Pancreas (tissue), 10 donors: ENCODE measurements at regions not wholly inside any gene's neighbourhood (a gene's known extent, or its start where the extent isn't known, plus 50 kb on each side); places are given as distances from the start of the nearest gene placed in this dataset.

Experiments
- ATAC-seq, 4 donors: fragments of 200-7000 bp; cut with Tn5 transposase; one replicate each; pipeline versions ENCODE4 v1.8.0 to v1.9.1; 2020; ENCODE audit warnings: mild to moderate bottlenecking in 4 of 4, moderate library complexity in 4 of 4
- DNase-seq, 6 donors: peaks; one replicate each; pipeline ENCODE4 v3.0.0-alpha.2; 2020
- FAIRE-seq: peaks from 2 replicates; lab custom pipeline; 2012; peaks lifted over from hg19 to GRCh38; lab: Jason Lieb, UNC
- H3K27ac ChIP-seq, 4 donors: fragments of 200-600 bp; sonication (generic); 1 replicate in 3 of 4; 2 replicates in 1 of 4; pipeline versions ENCODE4 v1.5.0 to v1.8.0; 2020
- H3K27me3 ChIP-seq, 4 donors: fragments of 200-600 bp; one replicate each; pipeline ENCODE4 v1.8.0; 2021
- H3K36me3 ChIP-seq, 3 donors: fragments of 200-600 bp; sonication (generic) in 1 of 3; one replicate each; pipeline versions ENCODE4 v1.5.0 to v1.8.0; 2020 to 2021
- H3K4me1 ChIP-seq, 3 donors: fragments of 200-600 bp; one replicate each; pipeline ENCODE4 v1.8.0; 2021
- H3K4me3 ChIP-seq, 4 donors: fragments of 200-600 bp; sonication (generic) in 2 of 4; one replicate each; pipeline versions ENCODE4 v1.5.0 to v1.8.0; 2020 to 2021
- H3K9me3 ChIP-seq, 4 donors: fragments of 200-600 bp; one replicate each; pipeline ENCODE4 v1.8.0; 2021
- WGBS, 2 donors: extraction: QIAGEN DNeasy Blood & Tissue Kit; methylation state at CpG; one replicate each; pipeline ENCODE4 v1.1.7; 2013; 5-methylcytosine and 5-hydroxymethylcytosine counted together
- intact Hi-C, 3 donors: fragments of 100-400 bp; cut with DNase I; formaldehyde crosslinking; loops; one replicate each; pipeline versions ENCODE4 v1.11.1 to v1.14.2; 2022
- TF ChIP-seq, protein P1 (sequence below), 4 donors: fragments of 200-600 bp; sonication (generic) in 3 of 4; IDR thresholded peaks; one replicate each; pipeline versions ENCODE4 v1.5.0 to v1.8.0; 2021; ENCODE audit warnings: antibody characterized with exemption in 4 of 4
- donor health status: healthy with polysubstance abuse.
- donor health status: DM: no; HTN: no; CAD: no; lungs with moderate emphysema.
- donor health status: DM: no; HTN: no; CAD: no.
- donor health status: control.
- donor health status: control.
- donor health status: Bipolar disorder and iron deficiency.
- donor health status: DM: yes; HTN: yes; CAD: no.
- donor health status: DM: no; HTN: no; CAD: no.
- donor health status: DM: no; HTN: no; CAD: no.
- donor health status: DM: yes; HTN: yes; CAD: no.

DNA sequence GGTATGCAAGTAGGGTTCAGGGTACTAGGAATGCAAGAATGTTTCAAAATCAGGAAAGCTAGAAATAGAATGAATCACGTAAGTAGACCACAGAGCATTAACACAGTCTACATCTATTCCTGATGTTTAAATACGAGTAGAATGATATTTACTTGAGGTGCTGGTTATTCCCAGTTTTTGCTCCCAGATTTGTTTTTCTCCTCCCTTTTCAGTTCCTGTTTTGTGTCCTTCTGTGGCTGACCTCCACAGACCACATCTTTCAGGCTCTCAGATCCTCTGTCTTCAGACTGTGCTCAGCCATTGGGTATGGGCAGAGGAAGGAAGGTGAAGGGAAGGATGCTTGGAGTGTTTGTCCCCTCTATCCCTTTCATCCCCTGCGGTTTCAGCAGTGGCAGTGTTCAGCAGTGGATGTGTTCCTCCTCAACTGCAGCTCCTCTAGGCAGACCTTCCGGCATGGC, 276.6 kb downstream of the ZNF621 start:
- DNase-seq (no peak), ATAC-seq (no peak), FAIRE-seq (no peak)
- peaks cover 0 to 4% (median 0%) of the 10 kb centered on the region in 3 donors for H3K4me1 ChIP-seq
- WGBS, 2 donors, result 65 to 75% methylated on average over 4 of the region's 4 CpGs
- no peak overlapping the region for H3K4me3 ChIP-seq
- no peaks in the 10 kb centered on the region for H3K36me3 ChIP-seq
- TF ChIP-seq, protein P1, sequence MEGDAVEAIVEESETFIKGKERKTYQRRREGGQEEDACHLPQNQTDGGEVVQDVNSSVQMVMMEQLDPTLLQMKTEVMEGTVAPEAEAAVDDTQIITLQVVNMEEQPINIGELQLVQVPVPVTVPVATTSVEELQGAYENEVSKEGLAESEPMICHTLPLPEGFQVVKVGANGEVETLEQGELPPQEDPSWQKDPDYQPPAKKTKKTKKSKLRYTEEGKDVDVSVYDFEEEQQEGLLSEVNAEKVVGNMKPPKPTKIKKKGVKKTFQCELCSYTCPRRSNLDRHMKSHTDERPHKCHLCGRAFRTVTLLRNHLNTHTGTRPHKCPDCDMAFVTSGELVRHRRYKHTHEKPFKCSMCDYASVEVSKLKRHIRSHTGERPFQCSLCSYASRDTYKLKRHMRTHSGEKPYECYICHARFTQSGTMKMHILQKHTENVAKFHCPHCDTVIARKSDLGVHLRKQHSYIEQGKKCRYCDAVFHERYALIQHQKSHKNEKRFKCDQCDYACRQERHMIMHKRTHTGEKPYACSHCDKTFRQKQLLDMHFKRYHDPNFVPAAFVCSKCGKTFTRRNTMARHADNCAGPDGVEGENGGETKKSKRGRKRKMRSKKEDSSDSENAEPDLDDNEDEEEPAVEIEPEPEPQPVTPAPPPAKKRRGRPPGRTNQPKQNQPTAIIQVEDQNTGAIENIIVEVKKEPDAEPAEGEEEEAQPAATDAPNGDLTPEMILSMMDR (IDR thresholded peaks at IDR 0.05), result no peak
- no peaks in the 10 kb centered on the region for H3K27me3 ChIP-seq
- intact Hi-C loops, result no loop called here
- no peak overlapping the region for H3K27ac ChIP-seq
- H3K9me3 ChIP-seq, result no peaks in the 10 kb centered on the region

DNA sequence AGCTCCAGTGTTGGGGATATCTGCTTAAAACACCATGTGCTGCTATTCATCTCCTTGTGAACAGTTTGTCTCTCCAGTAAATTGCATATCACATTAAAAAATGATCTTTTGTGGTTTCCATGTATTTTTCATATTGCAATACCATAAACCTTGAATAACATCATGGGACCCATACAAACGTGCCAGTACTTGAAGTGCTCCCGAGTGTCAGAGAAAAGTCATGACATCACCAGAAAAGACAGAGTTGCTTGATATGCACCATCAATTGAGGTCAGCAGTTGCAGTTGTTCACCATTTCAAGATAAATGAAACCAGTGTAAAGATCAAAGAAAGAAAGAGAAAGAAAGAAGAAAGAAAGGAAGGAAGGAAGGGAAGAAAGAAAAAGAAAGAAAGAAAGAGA, 278.6 kb downstream of the ZNF621 start:
- intact Hi-C loops, result no loop called here
- no peaks in the 10 kb centered on the region for H3K36me3 ChIP-seq
- peaks cover 0 to 4% (median 0%) of the 10 kb centered on the region in 3 donors for H3K4me1 ChIP-seq
- ATAC-seq, result no peak
- H3K27me3 ChIP-seq, result no peaks in the 10 kb centered on the region
- WGBS, 2 donors, result 65 to 84% methylated on average over 2 of the region's 2 CpGs
- FAIRE-seq, result no peak
- no peak overlapping the region for H3K4me3 ChIP-seq
- no peak for DNase-seq
- no peaks in the 10 kb centered on the region for H3K9me3 ChIP-seq
- TF ChIP-seq, protein P1 (IDR thresholded peaks at IDR 0.05), result no peak
- H3K27ac ChIP-seq, result no peak overlapping the region

DNA sequence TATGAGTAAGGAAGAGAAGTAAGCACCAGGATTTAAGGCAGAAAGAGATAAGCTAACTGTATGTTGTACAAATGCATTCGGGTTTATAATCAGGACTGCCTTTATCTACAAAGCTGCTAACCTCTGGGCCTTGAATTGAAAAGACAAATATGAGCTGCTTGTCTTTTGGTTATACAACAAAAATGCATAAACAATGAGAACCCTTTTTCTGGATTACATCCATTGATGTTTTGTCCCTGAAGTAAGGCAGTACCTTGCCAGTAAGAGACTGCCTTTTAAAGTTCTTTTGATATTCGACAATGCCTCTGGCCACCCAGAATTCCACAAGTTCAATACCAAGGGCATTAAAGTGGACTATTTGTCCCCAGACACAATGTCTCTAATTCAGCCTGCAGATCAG, 280.7 kb downstream of the ZNF621 start:
- intact Hi-C loops, result no loop called here
- Histone ChIP-seq H3K9me3 (no peaks in the 10 kb centered on the region), H3K4me1 (no peaks in the 10 kb centered on the region), H3K27ac (no peak overlapping the region), H3K27me3 (no peaks in the 10 kb centered on the region), H3K36me3 (no peaks in the 10 kb centered on the region), H3K4me3 (no peak overlapping the region)
- ATAC-seq, result no peak
- no peak for DNase-seq
- FAIRE-seq, result no peak
- TF ChIP-seq, protein P1 (IDR thresholded peaks at IDR 0.05), result no peak
- 48 to 51% methylated on average over 2 of the region's 2 CpGs for WGBS, 2 donors

DNA sequence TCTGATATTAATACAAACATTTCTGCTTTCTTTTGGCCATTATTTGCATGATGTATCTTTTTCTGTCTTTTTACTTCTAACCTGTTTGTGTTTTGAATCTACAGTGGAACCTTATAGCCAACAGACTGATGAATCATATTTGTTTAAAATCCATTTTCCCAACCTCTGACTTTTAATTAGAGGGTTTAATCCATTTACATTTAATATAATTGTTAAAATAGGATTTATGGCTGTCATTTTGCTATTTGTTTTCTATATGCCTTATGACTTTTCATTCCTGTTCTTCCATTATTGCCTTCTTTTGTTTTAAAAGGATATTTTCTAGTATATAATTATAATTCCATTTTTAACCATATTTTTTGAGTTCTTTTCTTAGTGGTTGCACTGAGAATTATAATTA, 286.1 kb downstream of the ZNF621 start:
- TF ChIP-seq, protein P1 (IDR thresholded peaks at IDR 0.05), result no peak
- H3K27ac ChIP-seq, result no peak overlapping the region
- ATAC-seq (no peak), FAIRE-seq (peak; percentile 20), DNase-seq (no peak)
- no peaks in the 10 kb centered on the region for H3K27me3 ChIP-seq
- no peaks in the 10 kb centered on the region for H3K9me3 ChIP-seq
- no peaks in the 10 kb centered on the region for H3K4me1 ChIP-seq
- intact Hi-C loops, result no loop called here
- H3K4me3 ChIP-seq, result no peak overlapping the region
- no peaks in the 10 kb centered on the region for H3K36me3 ChIP-seq

DNA sequence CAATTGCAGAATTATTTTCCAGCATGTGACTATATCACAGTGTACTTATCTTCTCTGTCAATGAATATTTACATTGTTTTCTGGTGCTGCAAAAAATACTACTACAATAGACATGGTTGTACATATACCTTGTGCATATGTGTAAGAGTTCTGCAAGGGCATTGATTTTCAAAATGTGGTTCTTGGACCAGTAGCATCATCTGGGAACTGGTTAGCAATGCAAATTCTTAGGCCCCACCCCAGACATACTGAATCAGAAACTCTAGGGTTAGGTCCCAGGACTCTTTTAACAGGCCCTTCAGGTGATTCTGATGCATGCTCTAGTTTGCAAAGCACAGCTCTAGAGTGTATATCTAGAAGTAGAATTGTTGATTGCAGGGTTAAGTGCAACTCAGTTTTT, 292.3 kb downstream of the ZNF621 start:
- no peaks in the 10 kb centered on the region for H3K9me3 ChIP-seq
- no peaks in the 10 kb centered on the region for H3K27me3 ChIP-seq
- no peak overlapping the region for H3K4me3 ChIP-seq
- intact Hi-C loops, result no loop called here
- H3K36me3 ChIP-seq, result no peaks in the 10 kb centered on the region
- H3K27ac ChIP-seq, result no peak overlapping the region
- H3K4me1 ChIP-seq, result no peaks in the 10 kb centered on the region
- TF ChIP-seq, protein P1 (IDR thresholded peaks at IDR 0.05), result no peak
- ATAC-seq, result no peak
- no peak for FAIRE-seq
- no peak for DNase-seq
